Neural crest cell (in vitro differentiated cells): ENCODE measurements at regions not wholly inside any gene's neighbourhood (a gene's known extent, or its start where the extent isn't known, plus 50 kb on each side); places are given as distances from the start of the nearest gene placed in this dataset.

Experiments
- DNase-seq: peaks from one replicate; pipeline ENCODE4 v3.0.0; 2021; ENCODE audit warnings: low read depth, mixed read lengths, low spot score
- H3K27ac Mint-ChIP-seq: one replicate; pipeline ENCODE4 v1.8.0; 2021; ENCODE audit warnings: mild to moderate bottlenecking, mixed read lengths; ENCODE audit not compliant: unreplicated experiment
- H3K27me3 Mint-ChIP-seq: 2 replicates; pipeline ENCODE4 v1.8.0; 2021; ENCODE audit warnings: low read depth, mild to moderate bottlenecking, mixed read lengths
- H3K36me3 Mint-ChIP-seq: 2 replicates; pipeline ENCODE4 v1.8.0; 2021; ENCODE audit warnings: low read depth, mild to moderate bottlenecking, mixed read lengths
- H3K4me1 Mint-ChIP-seq: 2 replicates; pipeline ENCODE4 v1.8.0; 2021; ENCODE audit warnings: mixed read lengths
- H3K4me3 Mint-ChIP-seq: one replicate; pipeline ENCODE4 v1.8.0; 2021; ENCODE audit warnings: mild to moderate bottlenecking, mixed read lengths
- H3K9me3 Mint-ChIP-seq: 2 replicates; pipeline ENCODE4 v1.8.0; 2021; ENCODE audit warnings: mixed read lengths
- TF ChIP-seq, protein P1 (sequence below): fragments of 200-600 bp; sonication (generic); conservative IDR thresholded peaks from 2 replicates; pipeline ENCODE4 v1.5.0; 2021; ENCODE audit warnings: antibody characterized with exemption, mild to moderate bottlenecking

DNA sequence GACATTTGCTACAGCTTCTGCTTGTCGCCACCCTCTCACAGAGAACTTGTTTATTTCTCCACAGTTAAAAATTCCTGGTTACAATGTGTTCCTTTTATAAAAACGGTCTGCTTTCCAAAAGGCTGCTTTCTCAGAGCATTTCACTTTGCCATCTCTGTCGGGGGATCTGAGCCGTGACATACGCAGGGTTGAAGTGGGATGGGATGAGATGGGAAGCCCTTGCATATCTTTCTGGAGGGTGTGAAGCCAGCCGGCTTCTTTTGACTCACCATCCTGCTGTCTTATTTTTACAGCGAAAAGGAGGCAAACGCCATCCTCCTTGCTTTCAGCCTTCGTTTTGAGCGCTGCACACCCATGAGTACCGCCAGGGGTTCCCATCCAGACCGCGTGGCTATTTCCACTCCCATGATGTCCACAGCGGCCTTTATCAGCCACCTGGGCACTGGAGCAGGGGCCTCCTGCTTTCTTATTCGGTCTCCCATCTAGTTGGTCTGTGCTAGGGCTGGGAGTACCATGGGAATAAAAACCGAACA is 99.8 kb upstream of the GATB start:
- H3K27ac Mint-ChIP-seq, result no peak overlapping the region
- H3K9me3 Mint-ChIP-seq, result no peaks in the 10 kb centered on the region
- no peak for DNase-seq
- no peaks in the 10 kb centered on the region for H3K4me1 Mint-ChIP-seq
- TF ChIP-seq, protein P1, sequence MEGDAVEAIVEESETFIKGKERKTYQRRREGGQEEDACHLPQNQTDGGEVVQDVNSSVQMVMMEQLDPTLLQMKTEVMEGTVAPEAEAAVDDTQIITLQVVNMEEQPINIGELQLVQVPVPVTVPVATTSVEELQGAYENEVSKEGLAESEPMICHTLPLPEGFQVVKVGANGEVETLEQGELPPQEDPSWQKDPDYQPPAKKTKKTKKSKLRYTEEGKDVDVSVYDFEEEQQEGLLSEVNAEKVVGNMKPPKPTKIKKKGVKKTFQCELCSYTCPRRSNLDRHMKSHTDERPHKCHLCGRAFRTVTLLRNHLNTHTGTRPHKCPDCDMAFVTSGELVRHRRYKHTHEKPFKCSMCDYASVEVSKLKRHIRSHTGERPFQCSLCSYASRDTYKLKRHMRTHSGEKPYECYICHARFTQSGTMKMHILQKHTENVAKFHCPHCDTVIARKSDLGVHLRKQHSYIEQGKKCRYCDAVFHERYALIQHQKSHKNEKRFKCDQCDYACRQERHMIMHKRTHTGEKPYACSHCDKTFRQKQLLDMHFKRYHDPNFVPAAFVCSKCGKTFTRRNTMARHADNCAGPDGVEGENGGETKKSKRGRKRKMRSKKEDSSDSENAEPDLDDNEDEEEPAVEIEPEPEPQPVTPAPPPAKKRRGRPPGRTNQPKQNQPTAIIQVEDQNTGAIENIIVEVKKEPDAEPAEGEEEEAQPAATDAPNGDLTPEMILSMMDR, result no peak
- H3K4me3 Mint-ChIP-seq, result no peak overlapping the region
- peaks cover 30% of the 10 kb centered on the region for H3K27me3 Mint-ChIP-seq
- no peaks in the 10 kb centered on the region for H3K36me3 Mint-ChIP-seq

DNA sequence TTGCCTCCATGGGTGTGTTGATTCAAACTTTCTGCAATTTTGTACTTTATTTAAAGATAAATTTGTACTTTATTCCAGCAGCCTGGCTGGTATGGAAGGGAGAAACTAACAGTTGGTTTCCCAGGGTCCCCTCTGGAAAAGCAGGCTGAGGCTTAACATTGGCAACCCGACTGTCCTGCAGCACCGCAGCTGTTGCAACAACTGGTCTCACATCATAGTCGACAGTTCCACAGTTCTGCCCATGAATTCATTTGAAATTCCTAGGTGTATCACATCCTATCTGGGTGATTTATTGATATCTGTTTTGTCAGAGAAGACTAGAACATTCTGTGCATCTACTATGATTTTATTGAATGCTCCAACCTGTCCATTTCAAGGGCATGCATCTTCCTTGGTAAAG is 98.8 kb upstream of the GATB start:
- no peak for DNase-seq
- H3K4me3 Mint-ChIP-seq, result no peak overlapping the region
- no peaks in the 10 kb centered on the region for H3K9me3 Mint-ChIP-seq
- H3K27ac Mint-ChIP-seq, result no peak overlapping the region
- TF ChIP-seq, protein P1, result no peak
- peaks cover 26% of the 10 kb centered on the region for H3K27me3 Mint-ChIP-seq
- no peaks in the 10 kb centered on the region for H3K4me1 Mint-ChIP-seq
- no peaks in the 10 kb centered on the region for H3K36me3 Mint-ChIP-seq

GRCh38 chr4:151858356-151858755 is 97.5 kb upstream of the GATB start:
- Mint-ChIP-seq H3K27me3 (peaks cover 30% of the 10 kb centered on the region), H3K36me3 (no peaks in the 10 kb centered on the region), H3K27ac (no peak overlapping the region), H3K4me3 (no peak overlapping the region), H3K9me3 (no peaks in the 10 kb centered on the region), H3K4me1 (no peaks in the 10 kb centered on the region)
- TF ChIP-seq, protein P1, result no peak
- no peak for DNase-seq

DNA sequence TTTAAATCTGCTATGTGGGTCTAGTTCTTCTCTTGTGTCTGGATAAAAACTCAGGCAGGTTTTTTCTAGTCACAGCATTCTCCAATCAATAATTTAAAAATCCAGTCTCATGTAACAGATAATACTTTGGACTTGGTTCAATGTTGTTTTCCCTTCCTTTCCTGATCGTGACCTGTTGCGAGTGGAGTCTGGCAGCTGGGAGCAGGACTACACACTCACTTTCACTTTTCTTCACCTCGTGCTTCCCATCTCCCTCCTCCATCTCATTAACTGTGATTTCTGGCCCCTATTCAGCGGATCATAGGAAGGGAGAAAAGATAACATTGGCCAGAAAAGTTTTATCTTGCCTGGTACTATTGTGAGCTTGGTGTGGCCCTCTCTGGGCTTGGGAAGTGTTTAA is 96.6 kb upstream of the GATB start:
- TF ChIP-seq, protein P1, result no peak
- Mint-ChIP-seq H3K4me3 (no peak overlapping the region), H3K9me3 (no peaks in the 10 kb centered on the region), H3K27ac (no peak overlapping the region), H3K36me3 (no peaks in the 10 kb centered on the region), H3K4me1 (no peaks in the 10 kb centered on the region), H3K27me3 (peaks cover 30% of the 10 kb centered on the region)
- DNase-seq, result no peak

DNA sequence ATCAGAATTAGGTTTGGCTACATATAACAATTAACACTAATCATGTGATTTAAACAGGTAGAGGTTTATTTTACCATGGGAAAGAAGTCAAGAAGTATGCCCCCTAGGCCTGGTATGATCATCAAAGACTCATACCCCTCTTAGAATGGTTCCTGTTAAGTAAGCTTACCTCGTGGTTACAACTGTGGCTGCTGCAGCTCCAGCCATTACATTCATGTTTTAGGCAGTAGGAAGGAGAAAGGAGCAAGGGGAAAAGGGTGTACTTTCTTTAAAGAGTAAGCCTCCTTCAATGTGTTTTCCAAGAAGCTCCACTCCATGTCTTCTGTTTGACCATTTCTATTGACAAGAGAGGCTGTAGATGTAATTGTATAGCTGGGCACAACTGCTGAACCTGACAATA is 94.9 kb upstream of the GATB start:
- TF ChIP-seq, protein P1, result no peak
- Mint-ChIP-seq H3K9me3 (no peaks in the 10 kb centered on the region), H3K4me3 (no peak overlapping the region), H3K27me3 (peaks cover 27% of the 10 kb centered on the region), H3K27ac (no peak overlapping the region), H3K4me1 (peaks cover 7% of the 10 kb centered on the region), H3K36me3 (no peaks in the 10 kb centered on the region)
- no peak for DNase-seq

- TF ChIP-seq, protein P1, result no peak
- H3K36me3 Mint-ChIP-seq, result no peaks in the 10 kb centered on the region
- peaks cover 22% of the 10 kb centered on the region for H3K27me3 Mint-ChIP-seq
- peaks cover 7% of the 10 kb centered on the region for H3K4me1 Mint-ChIP-seq
- H3K9me3 Mint-ChIP-seq, result peaks cover under 1% of the 10 kb centered on the region
- no peak for DNase-seq
- H3K27ac Mint-ChIP-seq, result peak overlapping the region; percentile 23
- H3K4me3 Mint-ChIP-seq, result no peak overlapping the region
Observed at GRCh38 chr4:151854731-151855130, 93.9 kb upstream of the GATB start.
